HepG2 (cell line): ENCODE measurements at regions not wholly inside any gene's neighbourhood (a gene's known extent, or its start where the extent isn't known, plus 50 kb on each side); places are given as distances from the start of the nearest gene placed in this dataset.

Experiments
- CREM ChIP-seq, 2 experiments: sonication (generic) in 1 of 2; formaldehyde crosslinking in 1 of 2; IDR thresholded peaks; 2 replicates each; pipeline versions ENCODE4 v1.4.0 to v1.6.1; 2016 to 2020; ENCODE audit warnings: antibody characterized with exemption in 1 of 2, mild to moderate bottlenecking in 1 of 2, missing genetic modification reagents in 1 of 2
- ELK4 ChIP-seq: sonication (generic); formaldehyde crosslinking; IDR thresholded peaks from 2 replicates; pipeline ENCODE4 v1.9.0; 2021; ENCODE audit warnings: missing genetic modification reagents, borderline replicate concordance
- POLR2AphosphoS5 ChIP-seq: IDR thresholded peaks from 2 replicates; pipeline ENCODE4 v1.6.1; 2012; ENCODE audit warnings: low read depth, low read length
- STAT6 ChIP-seq: sonication (generic); formaldehyde crosslinking; IDR thresholded peaks from 2 replicates; pipeline ENCODE4 v1.4.0; 2020; ENCODE audit warnings: missing genetic modification reagents, mild to moderate bottlenecking, borderline replicate concordance
- ZBTB34 ChIP-seq: sonication (generic); formaldehyde crosslinking; IDR thresholded peaks from 2 replicates; pipeline ENCODE4 v1.8.0; 2022; ENCODE audit warnings: mild to moderate bottlenecking, missing genetic modification reagents
- ZNF816 ChIP-seq: sonication (generic); formaldehyde crosslinking; IDR thresholded peaks from 2 replicates; pipeline ENCODE4 v1.8.0; 2022; ENCODE audit warnings: missing genetic modification reagents, mild to moderate bottlenecking, borderline replicate concordance
- TF ChIP-seq, protein P1 (sequence below): sonication (generic); formaldehyde crosslinking; IDR thresholded peaks from 2 replicates; pipeline ENCODE4 v1.8.0; 2022; ENCODE audit warnings: mild to moderate bottlenecking, missing genetic modification reagents, moderate library complexity

DNA sequence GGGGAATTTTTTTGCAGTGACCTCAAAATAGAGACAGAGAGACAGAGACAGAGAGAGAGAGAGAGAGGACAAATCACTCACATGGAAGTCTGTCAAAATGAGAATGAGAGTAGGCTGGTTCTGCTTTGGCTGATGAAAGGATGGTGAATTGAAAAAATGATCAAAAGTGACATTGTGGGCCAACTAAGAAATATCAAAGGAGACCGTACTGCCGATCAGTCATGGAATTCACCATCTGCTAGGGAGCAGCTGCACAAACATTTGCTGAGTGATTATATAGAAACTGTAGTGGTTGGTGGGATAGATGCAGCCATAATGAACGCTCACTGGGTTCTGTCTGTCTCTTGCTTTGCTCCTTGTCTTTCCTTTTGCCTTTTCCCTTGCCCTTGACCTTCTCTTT lies 476.6 kb upstream of the SGCD start:
- TF ChIP-seq CREM (IDR thresholded peaks at IDR 0.05) (no peak), CREM (CRISPR knock-in tag; IDR thresholded peaks at IDR 0.05) (no peak), ZNF816 (CRISPR knock-in tag) (no peak), ELK4 (CRISPR knock-in tag) (no peak), ZBTB34 (no peak), STAT6 (CRISPR knock-in tag) (no peak), POLR2AphosphoS5 (no peak)
- TF ChIP-seq, protein P1, sequence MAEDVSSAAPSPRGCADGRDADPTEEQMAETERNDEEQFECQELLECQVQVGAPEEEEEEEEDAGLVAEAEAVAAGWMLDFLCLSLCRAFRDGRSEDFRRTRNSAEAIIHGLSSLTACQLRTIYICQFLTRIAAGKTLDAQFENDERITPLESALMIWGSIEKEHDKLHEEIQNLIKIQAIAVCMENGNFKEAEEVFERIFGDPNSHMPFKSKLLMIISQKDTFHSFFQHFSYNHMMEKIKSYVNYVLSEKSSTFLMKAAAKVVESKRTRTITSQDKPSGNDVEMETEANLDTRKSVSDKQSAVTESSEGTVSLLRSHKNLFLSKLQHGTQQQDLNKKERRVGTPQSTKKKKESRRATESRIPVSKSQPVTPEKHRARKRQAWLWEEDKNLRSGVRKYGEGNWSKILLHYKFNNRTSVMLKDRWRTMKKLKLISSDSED = no peak
